ENCODE measurements at regions not wholly inside any gene's neighbourhood (a gene's known extent, or its start where the extent isn't known, plus 50 kb on each side); places are given as distances from the start of the nearest gene placed in this dataset.

DNA sequence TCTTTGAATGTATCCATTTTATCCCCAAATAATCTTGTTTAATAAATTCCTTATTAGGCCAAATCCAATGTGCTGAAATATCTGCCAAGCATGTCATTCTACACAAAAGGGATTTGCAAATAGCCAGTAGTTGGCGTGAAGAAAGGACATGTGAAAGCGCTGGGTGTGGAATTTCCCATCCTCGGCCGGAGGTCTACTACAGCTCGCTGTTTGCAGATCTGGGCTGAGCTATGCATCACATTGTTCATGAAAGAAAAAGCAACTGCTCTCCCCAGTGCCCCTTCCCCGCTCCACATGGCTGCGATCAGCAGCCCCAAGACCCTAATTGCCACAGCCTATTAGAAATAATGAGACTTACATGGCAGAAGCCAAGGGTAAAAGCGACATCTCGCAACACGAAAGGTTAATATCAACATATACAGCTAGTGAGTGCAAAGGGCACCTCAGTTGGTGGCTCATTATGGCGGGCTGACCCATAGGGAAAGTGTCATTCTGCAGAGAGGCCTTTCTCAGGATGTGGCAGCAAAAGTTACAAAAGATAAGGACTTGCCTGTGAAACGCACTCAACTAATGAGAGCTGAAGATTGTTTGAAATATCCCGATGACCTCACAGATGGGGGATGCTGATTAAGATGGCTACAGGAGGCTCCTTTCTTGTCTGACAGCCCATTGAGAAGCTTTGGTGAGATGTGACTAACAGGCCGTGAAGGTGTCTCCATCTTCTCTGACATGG is 126.9 kb upstream of the CYP1B1 start (continued):
- TF ChIP-seq ZBTB33 (CRISPR knock-in tag; IDR thresholded peaks at IDR 0.05) (no peak), RBM15 (IDR thresholded peaks at IDR 0.05; ENCODE audit: insufficient read depth, low read length) (no peak), ZKSCAN8 (CRISPR knock-in tag; IDR thresholded peaks at IDR 0.05) (peak; percentile 35; the same call in 1 of the 2 replicates), TRIM28 (IDR thresholded peaks at IDR 0.05) (no peak), HMG20A (CRISPR knock-in tag; conservative IDR thresholded peaks at IDR 0.05) (no peak), SETDB1 (IDR thresholded peaks at IDR 0.05; ENCODE audit: low read length) (no peak), EGR1 (conservative IDR thresholded peaks at IDR 0.05) (no peak), DACH1 (IDR thresholded peaks at IDR 0.05; ENCODE audit: partially characterized antibody) (no peak), KLF16 (IDR thresholded peaks at IDR 0.05) (no peak), ZNF584 (CRISPR knock-in tag; IDR thresholded peaks at IDR 0.05; ENCODE audit: low read depth) (peak; percentile 78; the same call in 1 of the 2 replicates), ATF7 (IDR thresholded peaks at IDR 0.05) (0 out of 2 replicates have a peak, but pooled peaks have one; percentile 29), ATF1 (CRISPR knock-in tag; IDR thresholded peaks at IDR 0.05) (no peak), ATF1 (tag; IDR thresholded peaks at IDR 0.05) (peak; percentile 38; the same call in 1 of the 2 replicates), PKNOX1 (IDR thresholded peaks at IDR 0.05) (no peak), PHTF2 (CRISPR knock-in tag; IDR thresholded peaks at IDR 0.05) (no peak), HDGF (IDR thresholded peaks at IDR 0.05) (no peak), MAX (CRISPR knock-in tag; IDR thresholded peaks at IDR 0.05) (no peak), RREB1 (CRISPR knock-in tag; IDR thresholded peaks at IDR 0.05) (no peak), ARID1B (IDR thresholded peaks at IDR 0.05) (no peak), IRF9 (tag; IDR thresholded peaks at IDR 0.05) (no peak), HMG20B (CRISPR knock-in tag; IDR thresholded peaks at IDR 0.05) (no peak), ZSCAN29 (IDR thresholded peaks at IDR 0.05) (no peak)

Data from K562 (cell line).